Nephron (organoid): ENCODE measurements at regions not wholly inside any gene's neighbourhood (a gene's known extent, or its start where the extent isn't known, plus 50 kb on each side); places are given as distances from the start of the nearest gene placed in this dataset.
A peak's percentile ranks its signal among the peaks of the same experiment; 100 is the strongest.

ENCODE experiments used
- H3K27ac Mint-ChIP-seq, 3 experiments: 2 replicates each; pipeline ENCODE4 v1.8.0; 2020; ENCODE audit warnings: mixed read lengths in 3 of 3, mild to moderate bottlenecking in 2 of 3, moderate library complexity in 1 of 3
- H3K27me3 Mint-ChIP-seq: 2 replicates; pipeline ENCODE4 v1.8.0; 2021; ENCODE audit warnings: low read depth, mild to moderate bottlenecking, moderate library complexity, mixed read lengths
- H3K36me3 Mint-ChIP-seq: 2 replicates; pipeline ENCODE4 v1.8.0; 2020; ENCODE audit warnings: low read depth, mixed read lengths
- H3K4me1 Mint-ChIP-seq: 2 replicates; pipeline ENCODE4 v1.8.0; 2020; ENCODE audit warnings: mixed read lengths
- H3K4me3 Mint-ChIP-seq, 3 experiments: 2 replicates each; pipeline ENCODE4 v1.8.0; 2020; ENCODE audit warnings: mild to moderate bottlenecking in 3 of 3, mixed read lengths in 3 of 3, moderate library complexity in 2 of 3
- H3K9me3 Mint-ChIP-seq: 2 replicates; pipeline ENCODE4 v1.8.0; 2020; ENCODE audit warnings: mixed read lengths
- TF ChIP-seq, protein P1 (sequence below), 3 experiments: fragments of 200-600 bp; sonication (generic); IDR thresholded peaks; one replicate each; pipeline ENCODE4 v1.5.0; 2021; ENCODE audit warnings: antibody characterized with exemption in 3 of 3; ENCODE audit not compliant: unreplicated experiment in 3 of 3

- Mint-ChIP-seq H3K4me1 (peaks cover 6% of the 10 kb centered on the region), H3K27ac (no peak overlapping the region), H3K27me3 (no peaks in the 10 kb centered on the region), H3K9me3 (peaks cover 24% of the 10 kb centered on the region), H3K36me3 (no peaks in the 10 kb centered on the region), H3K4me3 (no peak overlapping the region)
- TF ChIP-seq, protein P1, sequence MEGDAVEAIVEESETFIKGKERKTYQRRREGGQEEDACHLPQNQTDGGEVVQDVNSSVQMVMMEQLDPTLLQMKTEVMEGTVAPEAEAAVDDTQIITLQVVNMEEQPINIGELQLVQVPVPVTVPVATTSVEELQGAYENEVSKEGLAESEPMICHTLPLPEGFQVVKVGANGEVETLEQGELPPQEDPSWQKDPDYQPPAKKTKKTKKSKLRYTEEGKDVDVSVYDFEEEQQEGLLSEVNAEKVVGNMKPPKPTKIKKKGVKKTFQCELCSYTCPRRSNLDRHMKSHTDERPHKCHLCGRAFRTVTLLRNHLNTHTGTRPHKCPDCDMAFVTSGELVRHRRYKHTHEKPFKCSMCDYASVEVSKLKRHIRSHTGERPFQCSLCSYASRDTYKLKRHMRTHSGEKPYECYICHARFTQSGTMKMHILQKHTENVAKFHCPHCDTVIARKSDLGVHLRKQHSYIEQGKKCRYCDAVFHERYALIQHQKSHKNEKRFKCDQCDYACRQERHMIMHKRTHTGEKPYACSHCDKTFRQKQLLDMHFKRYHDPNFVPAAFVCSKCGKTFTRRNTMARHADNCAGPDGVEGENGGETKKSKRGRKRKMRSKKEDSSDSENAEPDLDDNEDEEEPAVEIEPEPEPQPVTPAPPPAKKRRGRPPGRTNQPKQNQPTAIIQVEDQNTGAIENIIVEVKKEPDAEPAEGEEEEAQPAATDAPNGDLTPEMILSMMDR (IDR thresholded peaks at IDR 0.05; ENCODE audit: unreplicated experiment in 3 of 3): no peak
Measured at GRCh38 chr18:39424261-39424660, 1858.7 kb upstream of the CELF4 start.

- Mint-ChIP-seq H3K4me3 (no peak overlapping the region), H3K4me1 (peaks cover 6% of the 10 kb centered on the region)
Measured at GRCh38 chr18:39421276-39421675, 1855.7 kb upstream of the CELF4 start.

DNA sequence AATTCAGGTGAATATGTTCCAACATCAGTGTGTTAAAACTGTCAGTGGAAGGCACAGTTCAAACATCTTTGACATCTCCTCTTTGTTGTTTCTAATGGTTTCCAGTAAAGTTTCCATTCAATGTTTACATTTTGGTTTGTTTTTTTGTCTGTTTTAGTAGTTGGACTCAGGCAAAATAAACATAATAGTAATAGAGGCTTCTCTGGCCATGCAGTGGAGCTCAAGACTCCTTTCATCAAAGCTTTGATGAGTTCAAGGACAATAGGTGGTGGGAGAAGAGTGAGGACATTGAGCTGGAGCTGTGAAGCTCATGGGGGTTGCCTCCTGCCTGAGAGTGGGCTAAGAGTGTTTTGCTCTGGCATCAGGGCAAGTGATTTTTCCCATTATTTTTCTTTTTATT is 1853.7 kb upstream of the CELF4 start:
- TF ChIP-seq, protein P1 (IDR thresholded peaks at IDR 0.05; ENCODE audit: unreplicated experiment in 3 of 3): no peak
- H3K9me3 Mint-ChIP-seq: peaks cover under 1% of the 10 kb centered on the region
- H3K27ac Mint-ChIP-seq: no peak overlapping the region
- peaks cover 6% of the 10 kb centered on the region for H3K4me1 Mint-ChIP-seq
- H3K36me3 Mint-ChIP-seq: no peaks in the 10 kb centered on the region
- H3K4me3 Mint-ChIP-seq: no peak overlapping the region
- H3K27me3 Mint-ChIP-seq: no peaks in the 10 kb centered on the region

More at GRCh38 chr18:39421276-39421675, 1855.7 kb upstream of the CELF4 start:
- Mint-ChIP-seq H3K9me3 (peaks cover 12% of the 10 kb centered on the region), H3K27me3 (no peaks in the 10 kb centered on the region), H3K27ac (peak overlapping the region in 2 of 3 experiments; percentile 6 to 10), H3K36me3 (no peaks in the 10 kb centered on the region)
- TF ChIP-seq, protein P1 (IDR thresholded peaks at IDR 0.05; ENCODE audit: unreplicated experiment in 3 of 3): no peak

GRCh38 chr18:39415471-39415870 is 1849.9 kb upstream of the CELF4 start:
- H3K4me3 Mint-ChIP-seq: no peak overlapping the region
- TF ChIP-seq, protein P1 (IDR thresholded peaks at IDR 0.05; ENCODE audit: unreplicated experiment in 3 of 3): no peak
- H3K27me3 Mint-ChIP-seq: no peaks in the 10 kb centered on the region
- no peaks in the 10 kb centered on the region for H3K9me3 Mint-ChIP-seq
- H3K4me1 Mint-ChIP-seq: no peaks in the 10 kb centered on the region
- H3K36me3 Mint-ChIP-seq: no peaks in the 10 kb centered on the region
- H3K27ac Mint-ChIP-seq: no peak overlapping the region

- H3K36me3 Mint-ChIP-seq: no peaks in the 10 kb centered on the region
Measured at GRCh38 chr18:39414009-39414700, 1848.6 kb upstream of the CELF4 start.

More at GRCh38 chr18:39414009-39414700, 1848.6 kb upstream of the CELF4 start:
- no peaks in the 10 kb centered on the region for H3K27me3 Mint-ChIP-seq
- TF ChIP-seq, protein P1 (IDR thresholded peaks at IDR 0.05; ENCODE audit: unreplicated experiment in 3 of 3): no peak
- no peaks in the 10 kb centered on the region for H3K4me1 Mint-ChIP-seq
- H3K4me3 Mint-ChIP-seq: no peak overlapping the region
- no peaks in the 10 kb centered on the region for H3K9me3 Mint-ChIP-seq
- H3K27ac Mint-ChIP-seq: no peak overlapping the region
